Keratinocyte (primary cell): ENCODE measurements at regions not wholly inside any gene's neighbourhood (a gene's known extent, or its start where the extent isn't known, plus 50 kb on each side); places are given as distances from the start of the nearest gene placed in this dataset.

Source experiments
- DNase-seq: peaks from one replicate; pipeline ENCODE4 v3.0.0-alpha.2; 2011; ENCODE audit warnings: low read depth, missing footprints, low spot score
- FAIRE-seq: peaks from 2 replicates; lab custom pipeline; 2011; peaks lifted over from hg19 to GRCh38; lab: Jason Lieb, UNC
- H2AFZ ChIP-seq: 2 replicates; pipeline ENCODE4 v1.6.0; 2012; ENCODE audit warnings: low read length, control low read depth, inconsistent platforms; ENCODE audit not compliant: control insufficient read depth
- H3K27ac ChIP-seq: 2 replicates; pipeline ENCODE4 v1.5.1; 2011; ENCODE audit warnings: low read length; ENCODE audit not compliant: control insufficient read depth, insufficient read depth
- H3K27me3 ChIP-seq: 3 replicates; pipeline ENCODE4 v1.6.0; 2011; ENCODE audit warnings: low read length; ENCODE audit not compliant: control insufficient read depth, insufficient read depth; ENCODE audit errors: extremely low read depth
- H3K36me3 ChIP-seq, 2 experiments: 2 replicates in 1 of 2; 3 replicates in 1 of 2; pipeline ENCODE4 v1.5.1; 2011; ENCODE audit warnings: low read length in 2 of 2, mild to moderate bottlenecking in 1 of 2; ENCODE audit not compliant: control insufficient read depth in 2 of 2, insufficient read depth in 2 of 2; ENCODE audit errors: extremely low read depth in 1 of 2
- H3K4me1 ChIP-seq: 3 replicates; pipeline ENCODE4 v1.5.1; 2011; ENCODE audit warnings: low read length; ENCODE audit not compliant: control insufficient read depth, insufficient read depth; ENCODE audit errors: extremely low read depth
- H3K4me2 ChIP-seq: 3 replicates; pipeline ENCODE4 v1.6.0; 2011; ENCODE audit warnings: low read depth, low read length; ENCODE audit not compliant: control insufficient read depth, insufficient read depth; ENCODE audit errors: extremely low read depth
- H3K4me3 ChIP-seq, 3 experiments: fragments of 200-600 bp in 1 of 3; sonication (generic) in 1 of 3; 2 replicates in 2 of 3; 3 replicates in 1 of 3; pipeline ENCODE4 v1.5.1; 2011 to 2016; ENCODE audit warnings: low read length in 3 of 3, mild to moderate bottlenecking in 3 of 3, control low read depth in 2 of 3, inconsistent platforms in 1 of 3, low read depth in 1 of 3, mixed read lengths in 1 of 3, mixed run types in 1 of 3, moderate library complexity in 1 of 3; ENCODE audit not compliant: control insufficient read depth in 2 of 3, insufficient read depth in 2 of 3; ENCODE audit errors: extremely low read depth in 1 of 3
- H3K79me2 ChIP-seq: 2 replicates; pipeline ENCODE4 v1.6.0; 2012; ENCODE audit warnings: low read length; ENCODE audit not compliant: control insufficient read depth, insufficient read depth
- H3K9ac ChIP-seq: 3 replicates; pipeline ENCODE4 v1.6.0; 2011; ENCODE audit warnings: low read length; ENCODE audit not compliant: control insufficient read depth, insufficient read depth; ENCODE audit errors: extremely low read depth
- H3K9me1 ChIP-seq: 3 replicates; pipeline ENCODE4 v1.6.0; 2011; ENCODE audit warnings: low read length; ENCODE audit not compliant: control insufficient read depth, insufficient read depth; ENCODE audit errors: extremely low read depth
- H3K9me3 ChIP-seq: 2 replicates; pipeline ENCODE4 v1.5.1; 2012; ENCODE audit warnings: low read depth, low read length; ENCODE audit not compliant: control insufficient read depth
- H4K20me1 ChIP-seq: 3 replicates; pipeline ENCODE4 v1.6.0; 2011; ENCODE audit warnings: low read length; ENCODE audit not compliant: control insufficient read depth, insufficient read depth; ENCODE audit errors: extremely low read depth
- CTCF ChIP-seq, 3 experiments: IDR thresholded peaks in 1 of 3; conservative IDR thresholded peaks in 1 of 3; optimal IDR thresholded peaks in 1 of 3; 2 replicates in 2 of 3; 3 replicates in 1 of 3; pipeline versions ENCODE3 to v1.5.1; 2011; ENCODE audit warnings: low read length in 3 of 3, mild to moderate bottlenecking in 3 of 3, moderate library complexity in 2 of 3, control low read depth in 1 of 3, inconsistent platforms in 1 of 3; ENCODE audit not compliant: insufficient read depth in 2 of 3; ENCODE audit errors: extremely low read depth in 1 of 3
- EZH2 ChIP-seq: IDR thresholded peaks from one replicate; pipeline ENCODE4 v1.6.1; 2012; ENCODE audit warnings: inconsistent platforms, mild to moderate bottlenecking, low read length, moderate library complexity
- dilution Hi-C: fragments of 300-500 bp; cut with MboI; formaldehyde crosslinking; loops from one replicate; pipeline ENCODE4 v1.7.0; 2020; ENCODE audit warnings: low sequenced_read_pairs; ENCODE audit not compliant: extremely low pct_ligation_motif_present

- no peak overlapping the region for H2AFZ ChIP-seq
- FAIRE-seq: no peak
- no peak overlapping the region for H3K9ac ChIP-seq
- H3K27ac ChIP-seq: no peak overlapping the region
- no peaks in the 10 kb centered on the region for H3K9me3 ChIP-seq
- no peaks in the 10 kb centered on the region for H4K20me1 ChIP-seq
- no peaks in the 10 kb centered on the region for H3K4me1 ChIP-seq
- no peak overlapping the region for H3K4me2 ChIP-seq
- no peak for TF ChIP-seq EZH2
- TF ChIP-seq CTCF (optimal IDR thresholded peaks at IDR 0.05 in 1 of 3, IDR thresholded peaks at IDR 0.05 in 1 of 3, conservative IDR thresholded peaks at IDR 0.05 in 1 of 3; ENCODE audit: extremely low read depth in 1 of 3, insufficient read depth in 2 of 3, low read length in 3 of 3): no peak
- H3K79me2 ChIP-seq: no peaks in the 10 kb centered on the region
- dilution Hi-C loops: no loop called here
- H3K27me3 ChIP-seq: no peaks in the 10 kb centered on the region
- H3K9me1 ChIP-seq: no peaks in the 10 kb centered on the region
- H3K4me3 ChIP-seq: no peak overlapping the region
- no peak for DNase-seq
- no peaks in the 10 kb centered on the region for H3K36me3 ChIP-seq
Observed at GRCh38 chr2:75256485-75256884, 57.2 kb upstream of the TACR1 start.

GRCh38 chr2:75253526-75253925 is 54.2 kb upstream of the TACR1 start:
- no peaks in the 10 kb centered on the region for H3K4me1 ChIP-seq
- H3K9ac ChIP-seq: no peak overlapping the region
- H3K27me3 ChIP-seq: no peaks in the 10 kb centered on the region
- H3K4me3 ChIP-seq: no peak overlapping the region
- no peak overlapping the region for H2AFZ ChIP-seq
- FAIRE-seq (no peak), DNase-seq (no peak)
- no peak overlapping the region for H3K4me2 ChIP-seq
- no peaks in the 10 kb centered on the region for H3K79me2 ChIP-seq
- H3K27ac ChIP-seq: no peak overlapping the region
- dilution Hi-C loops: no loop called here
- no peaks in the 10 kb centered on the region for H3K36me3 ChIP-seq
- H4K20me1 ChIP-seq: no peaks in the 10 kb centered on the region
- no peaks in the 10 kb centered on the region for H3K9me1 ChIP-seq
- TF ChIP-seq CTCF (optimal IDR thresholded peaks at IDR 0.05 in 1 of 3, IDR thresholded peaks at IDR 0.05 in 1 of 3, conservative IDR thresholded peaks at IDR 0.05 in 1 of 3; ENCODE audit: extremely low read depth in 1 of 3, insufficient read depth in 2 of 3, low read length in 3 of 3) (no peak), EZH2 (no peak)
- H3K9me3 ChIP-seq: no peaks in the 10 kb centered on the region
